ENCODE measurements at regions not wholly inside any gene's neighbourhood (a gene's known extent, or its start where the extent isn't known, plus 50 kb on each side); places are given as distances from the start of the nearest gene placed in this dataset.

GRCh38 chr6:19322691-19323485 lies 514.3 kb upstream of the ID4 start:
- H3K4me3 ChIP-seq = no peak overlapping the region
- intact Hi-C loops (cut with DNase I) = no loop called here
- no peak for TF ChIP-seq CTCF (IDR thresholded peaks at IDR 0.05)
- ATAC-seq (no peak), DNase-seq (no peak)
- H3K4me1 ChIP-seq = no peaks in the 10 kb centered on the region
- H3K27ac ChIP-seq = no peak overlapping the region
- H3K36me3 ChIP-seq = no peaks in the 10 kb centered on the region
- H3K27me3 ChIP-seq = no peaks in the 10 kb centered on the region
- no peaks in the 10 kb centered on the region for H3K9me3 ChIP-seq

- ATAC-seq (no peak), DNase-seq (no peak)
- Histone ChIP-seq H3K9me3 (no peaks in the 10 kb centered on the region), H3K27ac (no peak overlapping the region), H3K4me1 (no peaks in the 10 kb centered on the region), H3K36me3 (no peaks in the 10 kb centered on the region), H3K4me3 (no peak overlapping the region), H3K27me3 (no peaks in the 10 kb centered on the region)
- intact Hi-C loops (cut with DNase I) = no loop called here
- no peak for TF ChIP-seq CTCF (IDR thresholded peaks at IDR 0.05)
These were observed 512.8 kb upstream of the ID4 start for GRCh38 chr6:19324376-19324775.

- no peak for DNase-seq
- Histone ChIP-seq H3K4me1 (no peaks in the 10 kb centered on the region), H3K9me3 (no peaks in the 10 kb centered on the region), H3K27me3 (no peaks in the 10 kb centered on the region), H3K27ac (no peak overlapping the region), H3K4me3 (no peak overlapping the region), H3K36me3 (no peaks in the 10 kb centered on the region)
- intact Hi-C loops (cut with DNase I) = no loop called here
- no peak for TF ChIP-seq CTCF (IDR thresholded peaks at IDR 0.05)
- ATAC-seq = no peak
These were observed 511.8 kb upstream of the ID4 start for GRCh38 chr6:19325335-19325789.

GRCh38 chr6:19327241-19327640 lies 509.9 kb upstream of the ID4 start:
- Histone ChIP-seq H3K27me3 (no peaks in the 10 kb centered on the region), H3K4me3 (no peak overlapping the region), H3K27ac (no peak overlapping the region), H3K36me3 (no peaks in the 10 kb centered on the region), H3K4me1 (no peaks in the 10 kb centered on the region), H3K9me3 (no peaks in the 10 kb centered on the region)
- no peak for ATAC-seq
- intact Hi-C loops (cut with DNase I) = no loop called here
- DNase-seq = no peak
- TF ChIP-seq CTCF (IDR thresholded peaks at IDR 0.05) = no peak

- DNase-seq = no peak
- Histone ChIP-seq H3K9me3 (no peaks in the 10 kb centered on the region), H3K27ac (no peak overlapping the region), H3K4me1 (no peaks in the 10 kb centered on the region), H3K27me3 (no peaks in the 10 kb centered on the region), H3K4me3 (no peak overlapping the region), H3K36me3 (no peaks in the 10 kb centered on the region)
- TF ChIP-seq CTCF (IDR thresholded peaks at IDR 0.05) = no peak
- no peak for ATAC-seq
- intact Hi-C loops (cut with DNase I) = no loop called here
These were observed 509.5 kb upstream of the ID4 start for GRCh38 chr6:19327661-19328060.
